Neutrophil (primary cell): ENCODE measurements at regions not wholly inside any gene's neighbourhood (a gene's known extent, or its start where the extent isn't known, plus 50 kb on each side); places are given as distances from the start of the nearest gene placed in this dataset.

Experiments
- H3K27ac ChIP-seq: fragments of 200-600 bp; sonication (generic); 2 replicates; pipeline ENCODE4 v1.5.1; 2016; ENCODE audit warnings: mild to moderate bottlenecking, moderate library complexity
- H3K27me3 ChIP-seq: fragments of 200-600 bp; sonication (generic); 2 replicates; pipeline ENCODE4 v1.6.0; 2016; ENCODE audit warnings: mild to moderate bottlenecking
- H3K36me3 ChIP-seq: fragments of 200-600 bp; sonication (generic); 2 replicates; pipeline ENCODE4 v1.5.1; 2017
- H3K4me1 ChIP-seq, 2 experiments: fragments of 200-600 bp in 1 of 2; sonication (generic) in 1 of 2; 1 replicate in 1 of 2; 2 replicates in 1 of 2; pipeline versions ENCODE4 v1.5.1 to v1.6.1; 2013 to 2016; ENCODE audit warnings: low read depth in 1 of 2, low read length in 1 of 2, mild to moderate bottlenecking in 1 of 2, moderate library complexity in 1 of 2; ENCODE audit not compliant: control insufficient read depth in 1 of 2, insufficient read depth in 1 of 2
- H3K4me3 ChIP-seq, 2 experiments: fragments of 200-600 bp in 1 of 2; sonication (generic) in 1 of 2; 1 replicate in 1 of 2; 2 replicates in 1 of 2; pipeline ENCODE4 v1.5.1; 2013 to 2016; ENCODE audit warnings: low read depth in 1 of 2, low read length in 1 of 2, mild to moderate bottlenecking in 1 of 2, moderate library complexity in 1 of 2
- H3K9me3 ChIP-seq: fragments of 200-600 bp; sonication (generic); 2 replicates; pipeline ENCODE4 v1.5.1; 2016
- CTCF ChIP-seq: fragments of 200-600 bp; sonication (generic); IDR thresholded peaks from 2 replicates; pipeline ENCODE4 v1.5.1; 2016; ENCODE audit warnings: antibody characterized with exemption

GRCh38 chr11:81869351-81870065, 864.2 kb downstream of the FAM181B start:
- H3K27me3 ChIP-seq: peaks cover 37% of the 10 kb centered on the region
- H3K4me1 ChIP-seq: peaks cover 8 to 17% of the 10 kb centered on the region in 2 experiments
- H3K9me3 ChIP-seq: no peaks in the 10 kb centered on the region
- TF ChIP-seq CTCF: no peak
- H3K27ac ChIP-seq: no peak overlapping the region
- H3K4me3 ChIP-seq: no peak overlapping the region
- no peaks in the 10 kb centered on the region for H3K36me3 ChIP-seq

- Histone ChIP-seq H3K27me3 (peaks cover 12% of the 10 kb centered on the region), H3K27ac (no peak overlapping the region), H3K9me3 (no peaks in the 10 kb centered on the region), H3K36me3 (no peaks in the 10 kb centered on the region), H3K4me3 (no peak overlapping the region), H3K4me1 (peaks cover 8 to 17% of the 10 kb centered on the region in 2 experiments)
- TF ChIP-seq CTCF: no peak
These were observed 866.8 kb downstream of the FAM181B start for GRCh38 chr11:81866896-81867295.

- Histone ChIP-seq H3K36me3 (no peaks in the 10 kb centered on the region), H3K27ac (no peak overlapping the region), H3K9me3 (no peaks in the 10 kb centered on the region), H3K27me3 (no peaks in the 10 kb centered on the region), H3K4me1 (no peaks in the 10 kb centered on the region), H3K4me3 (no peak overlapping the region)
- TF ChIP-seq CTCF: no peak
These were observed 876.3 kb downstream of the FAM181B start for GRCh38 chr11:81857386-81857785.

- TF ChIP-seq CTCF: no peak
- Histone ChIP-seq H3K27me3 (no peaks in the 10 kb centered on the region), H3K36me3 (no peaks in the 10 kb centered on the region)
These were observed 879.9 kb downstream of the FAM181B start for GRCh38 chr11:81853791-81854190.

DNA sequence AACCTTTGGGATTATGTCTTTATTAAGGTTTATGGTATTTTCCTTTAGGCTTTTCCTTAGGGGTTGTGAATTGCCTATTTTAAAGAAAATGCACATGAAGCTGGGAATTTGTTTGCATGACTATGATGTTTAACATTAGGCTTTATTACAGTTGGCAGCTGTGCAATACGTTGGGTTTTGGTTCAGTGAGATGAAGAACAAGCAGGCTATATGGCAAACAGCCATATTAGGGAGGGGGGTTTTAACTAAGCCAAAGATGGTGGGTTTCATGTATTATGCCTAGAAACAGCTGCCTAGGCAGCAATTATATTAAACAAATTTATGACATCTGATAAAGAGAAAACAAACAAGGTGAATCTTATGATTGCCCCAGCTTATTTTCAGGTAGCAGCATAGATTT, 880.8 kb downstream of the FAM181B start:
- H3K27me3 ChIP-seq: no peaks in the 10 kb centered on the region
- H3K36me3 ChIP-seq: no peaks in the 10 kb centered on the region
- H3K4me3 ChIP-seq: no peak overlapping the region
- no peaks in the 10 kb centered on the region for H3K4me1 ChIP-seq
- H3K9me3 ChIP-seq: no peaks in the 10 kb centered on the region
- TF ChIP-seq CTCF: no peak
- H3K27ac ChIP-seq: no peak overlapping the region

More at GRCh38 chr11:81853791-81854190, 879.9 kb downstream of the FAM181B start:
- H3K9me3 ChIP-seq: no peaks in the 10 kb centered on the region
- H3K4me1 ChIP-seq: no peaks in the 10 kb centered on the region
- no peak overlapping the region for H3K27ac ChIP-seq
- no peak overlapping the region for H3K4me3 ChIP-seq
